IMR-90 (cell line): ENCODE measurements at regions not wholly inside any gene's neighbourhood (a gene's known extent, or its start where the extent isn't known, plus 50 kb on each side); places are given as distances from the start of the nearest gene placed in this dataset.

Source experiments
- ATAC-seq: fragments of 200-7000 bp; cut with Tn5 transposase; 2 replicates; pipeline ENCODE4 v1.9.1; 2020; ENCODE audit warnings: low read depth, mild to moderate bottlenecking, moderate library complexity
- BruUV-seq: library from RNA; stranded (reverse); fragments of 400-500 nt; replicated peaks from 2 replicates; lab custom pipeline; 2021; lab: Mats Ljungman, UMichigan
- CTCF ChIA-PET: fragments of 300-600 bp; formaldehyde crosslinking; extraction: SDS; loops from one replicate; lab custom pipeline; 2021; ENCODE audit warnings: antibody characterized with exemption; lab: Yijun Ruan, JAX
- POLR2A ChIA-PET: fragments of 300-600 bp; sonication (Branson Sonifier 250); formaldehyde crosslinking; loops from one replicate; lab custom pipeline; 2022; ENCODE audit warnings: antibody characterized with exemption; ENCODE audit not compliant: unreplicated experiment; lab: Charles Lee
- DNase-seq: peaks from one replicate; pipeline ENCODE4 v3.0.0; 2013
- H2AFZ ChIP-seq: replicated peaks from 2 replicates; pipeline ENCODE3; 2013; ENCODE audit warnings: low read length, mild to moderate bottlenecking; ENCODE audit not compliant: poor library complexity
- H2AK5ac ChIP-seq: 2 replicates; pipeline ENCODE4 v1.6.1; 2013; ENCODE audit warnings: low read depth, low read length, inconsistent platforms
- H2AK9ac ChIP-seq: replicated peaks from 2 replicates; pipeline ENCODE3; 2013; ENCODE audit warnings: mild to moderate bottlenecking, low read depth, low read length, moderate library complexity; ENCODE audit not compliant: poor library complexity
- H2BK120ac ChIP-seq: 2 replicates; pipeline ENCODE4 v1.6.1; 2013; ENCODE audit warnings: low read depth, low read length, inconsistent platforms
- H2BK15ac ChIP-seq: 3 replicates; pipeline ENCODE4 v1.6.1; 2013; ENCODE audit warnings: low read depth, low read length, inconsistent platforms
- H2BK20ac ChIP-seq: 2 replicates; pipeline ENCODE4 v1.6.1; 2013; ENCODE audit warnings: low read depth, mild to moderate bottlenecking, inconsistent platforms, low read length, moderate library complexity
- H2BK5ac ChIP-seq: 2 replicates; pipeline ENCODE4 v1.6.1; 2013; ENCODE audit warnings: mild to moderate bottlenecking, low read depth, low read length, inconsistent platforms; ENCODE audit not compliant: poor library complexity, severe bottlenecking
- H3K14ac ChIP-seq: replicated peaks from 2 replicates; pipeline ENCODE4 v1.6.1; 2013; ENCODE audit warnings: low read depth, low read length, inconsistent platforms
- H3K18ac ChIP-seq: 2 replicates; pipeline ENCODE4 v1.6.1; 2013; ENCODE audit warnings: low read depth, low read length, control low read depth
- H3K23ac ChIP-seq: 2 replicates; pipeline ENCODE4 v1.6.1; 2013; ENCODE audit warnings: low read depth, low read length, inconsistent platforms
- H3K27ac ChIP-seq: 2 replicates; pipeline ENCODE4 v1.5.1; 2013; ENCODE audit warnings: mild to moderate bottlenecking, control low read depth, low read length; ENCODE audit not compliant: insufficient read depth
- H3K27me3 ChIP-seq: 2 replicates; pipeline ENCODE4 v1.6.1; 2013; ENCODE audit warnings: low read length; ENCODE audit not compliant: control insufficient read depth, insufficient read depth
- H3K36me3 ChIP-seq: 2 replicates; pipeline ENCODE4 v1.6.1; 2013; ENCODE audit warnings: low read length, mixed read lengths; ENCODE audit not compliant: control insufficient read depth, insufficient read depth
- H3K4ac ChIP-seq: 2 replicates; pipeline ENCODE4 v1.6.1; 2013; ENCODE audit warnings: low read depth, low read length, inconsistent platforms
- H3K4me1 ChIP-seq: 2 replicates; pipeline ENCODE4 v1.6.1; 2013; ENCODE audit warnings: low read length, mixed read lengths; ENCODE audit not compliant: control insufficient read depth, insufficient read depth
- H3K4me2 ChIP-seq: 2 replicates; pipeline ENCODE4 v1.6.1; 2013; ENCODE audit warnings: low read depth, mild to moderate bottlenecking, control low read depth, low read length, moderate library complexity
- H3K4me3 ChIP-seq: 2 replicates; pipeline ENCODE4 v1.5.1; 2013; ENCODE audit warnings: low read depth, mild to moderate bottlenecking, control low read depth, low read length, moderate library complexity; ENCODE audit not compliant: insufficient read depth
- H3K56ac ChIP-seq: 2 replicates; pipeline ENCODE4 v1.6.1; 2013; ENCODE audit warnings: low read length, inconsistent platforms; ENCODE audit not compliant: insufficient read depth; ENCODE audit errors: extremely low read depth
- H3K79me1 ChIP-seq, 2 experiments: 2 replicates each; pipeline ENCODE4 v1.6.1; 2013; ENCODE audit warnings: low read length in 2 of 2, inconsistent platforms in 1 of 2, low read depth in 1 of 2
- H3K9ac ChIP-seq: 2 replicates; pipeline ENCODE4 v1.6.1; 2013; ENCODE audit warnings: low read depth, low read length, control low read depth
- H3K9me1 ChIP-seq: 2 replicates; pipeline ENCODE4 v1.6.1; 2013; ENCODE audit warnings: low read length, inconsistent platforms; ENCODE audit not compliant: insufficient read depth
- H3K9me3 ChIP-seq: 2 replicates; pipeline ENCODE4 v1.6.1; 2013; ENCODE audit warnings: low read length; ENCODE audit not compliant: control insufficient read depth, insufficient read depth
- H4K20me1 ChIP-seq: 2 replicates; pipeline ENCODE4 v1.6.1; 2013; ENCODE audit warnings: low read length, inconsistent platforms; ENCODE audit not compliant: insufficient read depth
- H4K5ac ChIP-seq: 2 replicates; pipeline ENCODE4 v1.6.1; 2013; ENCODE audit warnings: mild to moderate bottlenecking, low read depth, low read length, control low read depth
- H4K8ac ChIP-seq, 2 experiments: 2 replicates each; pipeline ENCODE4 v1.6.1; 2013; ENCODE audit warnings: low read depth in 2 of 2, low read length in 2 of 2, control low read depth in 1 of 2, inconsistent platforms in 1 of 2
- H4K91ac ChIP-seq: 2 replicates; pipeline ENCODE4 v1.6.1; 2013; ENCODE audit warnings: low read depth, low read length, inconsistent platforms; ENCODE audit not compliant: insufficient read depth
- CEBPB ChIP-seq: IDR thresholded peaks from 2 replicates; pipeline ENCODE4 v1.6.1; 2012; ENCODE audit warnings: low read depth, low read length, improper control_type of control experiment
- CHD1 ChIP-seq: IDR thresholded peaks from 2 replicates; pipeline ENCODE4 v1.6.1; 2012; ENCODE audit warnings: low read depth, low read length, improper control_type of control experiment
- MXI1 ChIP-seq: IDR thresholded peaks from 2 replicates; pipeline ENCODE4 v1.6.1; 2012; ENCODE audit warnings: low read depth, mild to moderate bottlenecking, low read length, moderate library complexity, borderline replicate concordance
- RAD21 ChIP-seq: IDR thresholded peaks from 2 replicates; pipeline ENCODE4 v1.6.1; 2012; ENCODE audit warnings: low read length, improper control_type of control experiment
- RCOR1 ChIP-seq: IDR thresholded peaks from 2 replicates; pipeline ENCODE4 v1.6.1; 2012; ENCODE audit warnings: mild to moderate bottlenecking, low read length, improper control_type of control experiment; ENCODE audit not compliant: insufficient replicate concordance
- SMC3 ChIP-seq: fragments of 150-350 bp; IDR thresholded peaks from 2 replicates; pipeline ENCODE4 v1.6.1; 2016; ENCODE audit warnings: low read depth, mild to moderate bottlenecking, antibody characterized with exemption, low read length, moderate library complexity
- WGBS, 2 experiments: methylation state at CpG; one replicate each; pipeline versions ENCODE4 v1.1.5 to v1.1.7; 2013; ENCODE audit warnings: missing lambda C conversion rate in 2 of 2; ENCODE audit not compliant: insufficient read length in 1 of 2; ENCODE audit errors: extremely low coverage in 2 of 2; 5-methylcytosine and 5-hydroxymethylcytosine counted together
- dilution Hi-C: fragments of 300-500 bp; cut with HindIII; formaldehyde crosslinking; loops from one replicate; pipeline ENCODE4 v1.14.3; 2018; ENCODE audit warnings: low sequenced_read_pairs; ENCODE audit not compliant: unreplicated experiment
- in situ Hi-C: fragments of 300-500 bp; cut with MboI; formaldehyde crosslinking; loops from 3 replicates; pipeline ENCODE4 v1.14.3; 2019; ENCODE audit warnings: low sequenced_read_pairs, inconsistent platforms, mixed read lengths
- intact Hi-C: fragments of 100-400 bp; cut with micrococcal nuclease; formaldehyde crosslinking; loops from 2 replicates; pipeline ENCODE4 v1.10.0; 2022
- TF ChIP-seq, protein P1 (sequence below): conservative IDR thresholded peaks from 2 replicates; pipeline ENCODE4 v1.5.1; 2012; ENCODE audit warnings: mild to moderate bottlenecking, low read depth, low read length, improper control_type of control experiment

GRCh38 chr11:15334766-15335165 is 220.0 kb downstream of the INSC start:
- no peak for ATAC-seq

More at GRCh38 chr11:15334766-15335165, 220.0 kb downstream of the INSC start:
- Histone ChIP-seq H3K4me1 (no peaks in the 10 kb centered on the region), H3K9ac (no peak overlapping the region), H4K8ac (no peak overlapping the region), H3K27me3 (peaks cover 1% of the 10 kb centered on the region; the same call in 1 of the 2 replicates), H3K14ac (no peak overlapping the region), H3K56ac (no peak overlapping the region), H3K23ac (no peak overlapping the region), H2BK15ac (no peak overlapping the region), H2BK5ac (no peak overlapping the region), H3K27ac (no peak overlapping the region), H4K20me1 (no peaks in the 10 kb centered on the region), H4K91ac (no peak overlapping the region), H2AFZ (no peak overlapping the region), H3K4me3 (no peak overlapping the region), H2AK5ac (no peak overlapping the region), H2BK120ac (no peak overlapping the region), H3K9me3 (no peaks in the 10 kb centered on the region), H3K79me1 (no peaks in the 10 kb centered on the region), H3K18ac (no peak overlapping the region), H3K36me3 (no peaks in the 10 kb centered on the region), H2BK20ac (no peak overlapping the region), H3K9me1 (no peaks in the 10 kb centered on the region), H3K4me2 (no peak overlapping the region), H4K5ac (no peak overlapping the region), H3K4ac (no peak overlapping the region), H2AK9ac (no peak overlapping the region)
- in situ Hi-C loops (loop anchor here (10.0 kb wide), 1 partner anchor 1280 kb away; no protein-coding TSS in a partner anchor), intact Hi-C loops (no loop called here), dilution Hi-C loops (no loop called here)
- WGBS, 2 experiments, result no CpG with 5 or more reads among the region's 3 CpGs
- DNase-seq, result no peak
- no peak for TF ChIP-seq MXI1
- no peak for TF ChIP-seq RAD21
- no peak for TF ChIP-seq RCOR1
- TF ChIP-seq SMC3, result no peak
- TF ChIP-seq CHD1, result no peak
- TF ChIP-seq, protein P1, sequence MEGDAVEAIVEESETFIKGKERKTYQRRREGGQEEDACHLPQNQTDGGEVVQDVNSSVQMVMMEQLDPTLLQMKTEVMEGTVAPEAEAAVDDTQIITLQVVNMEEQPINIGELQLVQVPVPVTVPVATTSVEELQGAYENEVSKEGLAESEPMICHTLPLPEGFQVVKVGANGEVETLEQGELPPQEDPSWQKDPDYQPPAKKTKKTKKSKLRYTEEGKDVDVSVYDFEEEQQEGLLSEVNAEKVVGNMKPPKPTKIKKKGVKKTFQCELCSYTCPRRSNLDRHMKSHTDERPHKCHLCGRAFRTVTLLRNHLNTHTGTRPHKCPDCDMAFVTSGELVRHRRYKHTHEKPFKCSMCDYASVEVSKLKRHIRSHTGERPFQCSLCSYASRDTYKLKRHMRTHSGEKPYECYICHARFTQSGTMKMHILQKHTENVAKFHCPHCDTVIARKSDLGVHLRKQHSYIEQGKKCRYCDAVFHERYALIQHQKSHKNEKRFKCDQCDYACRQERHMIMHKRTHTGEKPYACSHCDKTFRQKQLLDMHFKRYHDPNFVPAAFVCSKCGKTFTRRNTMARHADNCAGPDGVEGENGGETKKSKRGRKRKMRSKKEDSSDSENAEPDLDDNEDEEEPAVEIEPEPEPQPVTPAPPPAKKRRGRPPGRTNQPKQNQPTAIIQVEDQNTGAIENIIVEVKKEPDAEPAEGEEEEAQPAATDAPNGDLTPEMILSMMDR, result no peak
- TF ChIP-seq CEBPB, result no peak
- no TSS peak for BruUV-seq
- POLR2A ChIA-PET, result no interaction called here
- CTCF ChIA-PET, result no interaction called here
